COLO668 (cell line): ENCODE measurements at regions not wholly inside any gene's neighbourhood (a gene's known extent, or its start where the extent isn't known, plus 50 kb on each side); places are given as distances from the start of the nearest gene placed in this dataset.

Experiments
- DNase-seq: peaks from one replicate; lab custom pipeline; 2025; ENCODE audit not compliant: unreplicated experiment; lab: John Stamatoyannopoulos, UW

DNA sequence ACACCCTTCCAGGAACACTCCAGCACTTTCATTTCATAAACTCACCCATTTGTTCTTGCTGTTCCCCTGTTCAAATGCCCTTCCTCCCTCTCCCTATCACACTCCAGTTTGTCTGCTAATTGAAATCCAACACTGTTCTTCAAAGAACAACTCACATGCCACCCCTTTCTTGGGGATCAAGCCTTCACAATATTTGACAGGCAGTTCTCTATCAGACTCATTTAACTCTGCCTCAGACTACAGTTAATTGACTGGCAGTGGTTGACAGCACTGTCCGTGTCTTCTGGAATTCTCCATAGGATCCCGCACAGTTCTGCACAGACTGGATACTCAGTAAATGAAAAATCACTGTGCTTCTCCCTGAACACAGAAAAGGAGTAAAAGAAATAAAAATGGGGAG, 87.8 kb downstream of the PMP22 start:
- DNase-seq: no peak

DNA sequence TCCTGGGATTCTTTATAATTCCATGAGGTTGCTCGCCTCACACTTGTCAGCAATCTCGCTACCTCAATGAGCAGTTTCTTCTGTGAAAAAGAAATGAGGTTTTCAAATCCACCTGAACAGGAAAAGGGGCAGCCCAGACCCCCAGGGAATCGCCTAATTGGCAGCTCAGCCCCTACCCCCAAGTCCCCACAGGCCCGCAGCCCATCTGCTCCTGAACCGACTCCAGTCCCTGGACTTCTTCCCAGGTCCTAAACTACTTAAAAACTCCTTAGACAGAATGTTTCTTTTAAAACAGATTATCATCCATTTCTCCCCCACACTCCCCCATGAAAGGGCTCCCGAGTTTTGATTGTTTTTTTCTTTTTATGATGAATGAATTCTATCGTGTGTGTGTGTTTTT, 89.8 kb downstream of the PMP22 start:
- no peak for DNase-seq

- peak; percentile 2 for DNase-seq
Observed at GRCh38 chr17:15171167-15172047, 93.7 kb downstream of the PMP22 start.

DNA sequence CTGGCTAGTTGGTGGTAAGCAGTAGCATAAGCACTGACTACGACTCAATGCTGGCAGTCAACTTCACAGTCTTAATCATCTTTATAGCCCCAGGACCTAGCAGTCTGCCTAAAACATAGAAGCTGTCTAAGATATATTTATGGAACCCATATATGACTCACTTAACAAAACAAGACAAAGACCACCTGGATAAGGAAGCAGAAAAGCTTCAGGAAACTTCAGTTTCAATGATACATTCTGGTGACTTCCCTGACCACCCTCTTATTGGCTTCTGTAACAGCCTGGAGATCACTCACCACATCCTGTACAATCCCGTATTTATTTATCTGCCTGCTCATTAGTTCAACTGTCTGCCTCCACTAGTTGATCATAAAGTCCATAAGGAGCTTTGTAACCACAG, 95.5 kb downstream of the PMP22 start:
- no peak for DNase-seq

GRCh38 chr17:15168379-15168778, 96.7 kb downstream of the PMP22 start:
- DNase-seq: no peak

DNA sequence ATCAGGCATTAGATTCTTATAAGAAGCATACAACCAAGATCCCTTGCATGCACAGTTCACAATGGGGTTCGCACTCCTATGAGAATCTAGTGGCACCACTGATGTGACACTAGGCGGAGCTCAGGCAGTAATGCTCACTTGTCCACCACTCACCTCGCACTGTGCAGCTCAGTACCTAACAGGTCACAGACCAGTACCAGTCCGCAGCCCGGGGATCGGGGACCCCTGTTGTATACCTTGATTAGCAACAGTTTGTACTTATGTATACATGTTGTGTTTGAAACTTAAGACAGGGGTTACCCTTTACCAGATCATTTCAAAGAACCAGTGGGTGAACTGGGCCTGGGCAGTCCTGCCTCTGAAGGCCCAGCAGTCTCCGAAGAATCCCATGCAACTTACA, 103.7 kb downstream of the PMP22 start:
- no peak for DNase-seq

DNA sequence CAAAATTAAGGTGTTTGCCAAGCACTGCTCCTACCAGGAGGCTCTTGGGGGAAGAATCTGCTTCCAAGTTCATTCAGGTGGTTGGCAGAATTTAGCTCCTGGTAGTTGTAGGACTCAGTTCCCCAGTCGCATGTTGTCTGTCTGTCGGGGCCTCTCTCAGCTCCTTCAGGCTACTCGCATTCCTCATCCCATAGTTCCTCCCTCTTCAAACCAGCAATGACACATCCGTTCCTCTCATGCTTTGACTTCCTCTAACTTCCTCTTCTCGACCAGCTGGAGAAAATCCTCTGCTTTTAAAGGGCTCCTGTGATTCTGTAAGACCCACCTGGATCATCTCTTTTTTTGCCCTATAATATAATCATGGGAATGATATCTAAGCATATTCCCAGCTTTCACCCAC, 108.1 kb downstream of the PMP22 start:
- no peak for DNase-seq

DNA sequence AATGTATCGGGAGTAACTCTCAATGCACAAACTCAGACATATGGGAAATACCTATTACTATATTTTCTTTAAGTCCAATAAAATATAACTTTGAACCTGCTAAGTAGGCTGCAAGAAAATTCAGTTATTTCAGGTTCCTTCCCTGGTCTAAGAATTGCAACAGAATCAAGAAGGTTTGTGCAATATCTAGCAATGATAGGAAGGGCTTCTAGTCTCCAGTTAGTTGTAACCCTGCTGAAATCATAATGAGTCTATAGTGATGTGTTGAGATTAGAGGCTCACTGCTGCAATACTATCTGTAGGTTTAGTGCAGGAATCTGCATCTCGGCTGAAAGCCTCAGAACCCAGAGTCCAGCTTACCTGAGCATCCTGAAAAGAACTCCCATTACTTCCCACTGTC, 110.5 kb downstream of the PMP22 start:
- no peak for DNase-seq

GRCh38 chr17:15145621-15146020, 119.5 kb downstream of the PMP22 start:
- DNase-seq: no peak

GRCh38 chr17:15143524-15143923, 121.6 kb downstream of the PMP22 start:
- DNase-seq: no peak

DNA sequence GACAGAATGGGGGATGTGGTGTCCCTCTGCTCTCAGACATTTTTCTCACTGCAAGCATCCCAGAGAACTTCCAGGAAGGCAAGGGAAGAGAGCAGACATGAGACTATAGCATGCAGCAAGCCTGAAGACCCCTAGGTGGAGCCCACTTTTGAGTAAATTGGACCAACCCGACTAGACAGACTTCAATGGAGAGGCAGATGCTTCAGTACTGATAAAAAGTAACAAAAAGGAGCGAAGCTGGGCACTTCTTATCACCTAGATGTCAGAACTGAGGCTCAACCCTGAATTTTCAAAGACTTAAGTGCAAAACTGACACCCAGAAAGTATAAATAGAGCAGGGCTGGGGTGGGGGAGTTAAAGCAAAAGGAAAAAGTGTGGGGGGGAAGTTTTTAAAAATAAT, 130.8 kb downstream of the PMP22 start:
- no peak for DNase-seq

DNA sequence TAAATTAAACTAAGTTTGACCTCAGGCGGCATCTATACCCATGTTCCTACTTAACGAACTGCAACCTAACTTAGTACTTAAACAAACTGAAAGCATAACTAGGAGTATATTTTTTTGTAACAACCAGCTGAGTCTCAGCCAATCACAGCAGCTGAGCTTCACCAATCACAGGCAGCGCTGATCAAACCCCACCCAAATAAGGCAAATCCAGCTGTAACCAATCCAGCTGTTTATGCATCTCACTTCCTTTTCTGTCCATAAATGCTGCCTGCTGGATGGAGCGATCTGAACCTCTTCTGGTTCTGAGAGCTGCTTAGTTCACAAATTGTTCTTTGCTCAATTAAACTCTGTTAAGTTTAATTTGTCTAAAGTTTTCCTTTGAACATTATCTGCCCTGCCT, 131.3 kb downstream of the PMP22 start:
- no peak for DNase-seq

DNA sequence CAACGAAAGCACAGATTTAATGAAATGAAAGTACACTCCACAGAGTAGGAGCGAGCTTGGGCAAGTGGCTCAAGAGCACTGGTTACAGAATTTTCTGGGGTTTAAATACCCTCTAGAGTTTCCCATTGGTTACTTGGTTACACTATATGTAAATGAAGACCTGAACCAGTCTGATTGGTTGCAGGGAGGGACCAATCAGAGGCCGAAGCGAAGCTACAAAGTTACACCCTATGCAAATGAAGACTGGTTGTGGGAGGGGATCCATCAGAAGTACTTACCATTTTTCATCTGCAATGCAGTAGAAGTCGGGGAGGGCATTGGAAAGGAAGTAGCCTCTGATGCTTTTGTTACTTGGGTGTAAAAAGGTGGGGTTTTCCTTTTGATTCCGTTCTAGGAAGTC, 132.0 kb downstream of the PMP22 start:
- DNase-seq: no peak

DNA sequence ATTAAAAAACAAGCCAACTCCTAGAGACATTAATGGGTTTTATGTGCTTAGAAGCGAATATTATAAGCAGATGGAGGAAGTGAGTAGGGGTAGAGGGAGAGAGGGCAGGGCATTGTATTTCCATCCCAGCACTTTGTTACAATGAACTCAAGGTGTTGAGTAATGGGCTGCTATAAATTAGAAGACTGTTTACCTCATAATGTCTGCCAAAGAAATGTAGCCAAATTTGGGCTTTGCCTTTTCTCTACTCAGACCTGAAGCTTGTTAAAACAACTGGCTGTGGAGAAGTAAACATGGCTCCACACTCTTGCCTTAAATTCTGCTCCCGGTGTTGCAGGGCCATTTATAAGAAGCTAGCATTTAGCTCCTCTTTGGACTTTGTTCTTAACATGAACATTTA, 134.7 kb downstream of the PMP22 start:
- DNase-seq: no peak

DNA sequence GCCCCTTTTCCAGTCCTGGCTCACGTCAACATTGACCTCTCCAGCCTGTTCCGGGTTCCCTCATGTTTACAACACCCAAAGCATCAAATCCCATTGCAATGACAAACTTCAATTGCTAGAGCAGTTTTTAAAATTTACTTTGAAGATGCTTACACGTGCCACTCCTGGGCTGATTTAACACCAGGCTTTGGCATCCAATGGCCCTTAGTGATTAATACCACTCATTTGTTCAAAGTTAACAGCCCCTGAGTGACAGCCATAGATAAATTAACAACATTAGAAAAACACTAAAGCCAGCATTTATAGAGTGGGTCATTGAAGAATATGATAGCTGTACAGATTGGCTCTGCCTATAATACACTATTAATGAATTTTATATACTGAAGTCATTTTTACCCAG, 135.1 kb downstream of the PMP22 start:
- no peak for DNase-seq

DNA sequence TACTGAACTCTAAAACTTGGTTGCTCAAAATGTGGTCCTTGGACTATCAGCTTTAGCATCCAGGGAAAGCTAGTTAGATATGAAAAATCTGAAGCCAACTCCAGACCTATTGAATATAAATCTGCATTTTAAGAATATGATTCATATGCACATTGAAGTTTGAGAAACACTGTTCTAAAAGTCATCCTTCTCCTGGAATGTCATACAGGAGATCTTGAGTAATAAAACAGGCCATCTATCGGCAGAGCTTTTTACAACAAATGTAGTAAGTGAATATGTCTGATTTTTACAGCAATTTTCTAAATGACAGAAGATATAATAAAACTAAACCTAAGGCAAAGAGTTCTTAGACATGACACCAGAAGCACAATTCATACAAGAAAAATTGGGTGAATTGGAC, 140.4 kb downstream of the PMP22 start:
- no peak for DNase-seq

DNA sequence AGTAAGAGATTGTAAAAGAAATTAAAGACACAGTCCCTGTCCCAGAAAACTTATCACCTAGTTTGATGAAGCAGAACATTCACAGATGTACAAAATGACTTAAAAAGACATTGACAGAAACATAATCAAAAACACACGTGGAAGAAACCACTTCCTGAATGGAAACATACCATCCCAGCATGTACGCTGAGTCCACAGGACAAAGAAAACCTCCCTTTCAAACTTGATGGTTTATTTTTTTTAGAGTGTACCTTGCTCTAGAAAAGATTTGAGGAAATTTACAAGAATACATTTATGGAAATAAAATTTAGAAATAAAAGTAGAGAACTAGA, 140.9 kb downstream of the PMP22 start:
- no peak for DNase-seq

DNA sequence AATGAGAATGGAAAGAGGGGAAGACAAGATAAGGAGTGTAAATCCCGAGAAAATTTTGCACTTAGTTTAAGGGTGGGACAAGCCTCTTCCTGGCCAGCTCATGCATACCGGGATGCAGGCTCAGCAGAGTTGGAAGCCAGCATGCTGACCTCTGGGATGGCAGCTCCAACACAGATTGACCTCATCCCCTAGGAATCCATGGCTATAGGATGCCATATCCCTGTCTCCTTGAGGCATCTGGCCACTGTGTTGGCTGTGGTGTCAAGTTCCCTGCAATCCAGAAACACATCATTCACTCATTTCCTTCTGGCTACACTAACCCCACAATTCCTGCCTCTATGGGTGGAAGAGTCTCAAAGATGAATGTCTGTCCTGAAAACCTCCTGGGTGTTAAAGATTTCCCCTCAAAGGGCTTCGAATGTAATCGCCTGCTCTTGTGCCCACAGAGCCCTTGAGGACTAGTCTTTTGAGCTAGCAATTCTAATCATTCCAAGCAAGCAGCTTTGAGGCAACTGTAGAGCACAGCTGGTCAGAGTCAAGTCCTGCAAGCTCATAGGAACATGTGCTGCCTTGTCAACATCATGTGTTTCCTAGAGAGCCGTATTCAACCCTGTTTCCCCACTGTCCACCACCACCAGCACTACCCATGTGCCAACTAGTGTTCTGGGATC, 141.4 kb downstream of the PMP22 start:
- DNase-seq: no peak

DNA sequence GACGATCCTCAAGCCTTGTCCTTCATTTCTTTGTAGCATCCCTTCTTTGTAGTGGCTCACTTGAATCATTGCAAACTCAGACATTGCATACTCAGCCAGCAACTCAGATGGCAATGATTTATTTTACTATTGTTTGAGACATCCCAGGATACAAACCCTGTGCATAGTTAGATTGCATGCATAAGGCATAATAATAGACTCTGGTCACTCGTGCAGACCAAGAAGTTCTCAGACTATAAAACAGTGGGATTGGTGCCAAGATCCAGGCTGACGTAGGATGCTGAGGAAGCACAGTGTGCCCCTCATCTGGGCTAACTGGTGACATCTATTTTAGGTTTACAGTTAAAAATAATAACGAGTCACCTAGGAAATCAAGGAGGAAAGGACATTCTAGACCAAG, 142.3 kb downstream of the PMP22 start:
- DNase-seq: no peak

GRCh38 chr17:15121426-15121825, 143.7 kb downstream of the PMP22 start:
- no peak for DNase-seq

- DNase-seq: no peak
Observed at GRCh38 chr17:15119968-15120367, 145.2 kb downstream of the PMP22 start.

DNA sequence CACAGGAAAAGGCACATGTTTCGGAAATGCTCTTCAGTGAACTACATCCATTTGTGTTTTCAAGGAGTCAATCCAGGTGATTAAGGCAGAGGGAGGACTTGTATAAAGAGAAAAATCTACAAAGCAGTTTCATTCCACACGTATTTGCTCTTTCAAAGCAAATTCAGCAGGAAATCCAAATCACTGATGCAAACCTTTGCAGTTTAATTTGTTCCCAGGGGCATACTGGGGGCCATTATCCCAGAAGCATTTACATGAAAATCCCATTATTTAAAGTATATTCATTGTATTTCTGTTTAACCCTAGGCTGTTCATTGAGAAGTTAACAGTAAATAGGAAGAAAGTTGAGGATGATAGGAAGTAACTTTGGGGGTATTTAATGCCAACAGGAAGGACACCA, 147.9 kb downstream of the PMP22 start:
- DNase-seq: no peak
